ENCODE measurements at regions not wholly inside any gene's neighbourhood (a gene's known extent, or its start where the extent isn't known, plus 50 kb on each side); places are given as distances from the start of the nearest gene placed in this dataset.

- Mint-ChIP-seq H3K9me3 (ENCODE audit: unreplicated experiment) (no peaks in the 10 kb centered on the region), H3K27ac (ENCODE audit: unreplicated experiment) (no peak overlapping the region), H3K4me1 (ENCODE audit: unreplicated experiment) (no peaks in the 10 kb centered on the region), H3K4me3 (ENCODE audit: unreplicated experiment) (no peak overlapping the region), H3K36me3 (ENCODE audit: low read depth, unreplicated experiment) (no peaks in the 10 kb centered on the region), H3K27me3 (ENCODE audit: unreplicated experiment) (no peaks in the 10 kb centered on the region)
- TF ChIP-seq CTCF (IDR thresholded peaks at IDR 0.05; ENCODE audit: unreplicated experiment), result no peak
- no peak for DNase-seq (ENCODE audit: low spot score)
Observed at GRCh38 chr3:22609139-22609538, 594.0 kb upstream of the UBE2E2 start.

GRCh38 chr3:22612927-22613326 is 590.2 kb upstream of the UBE2E2 start:
- DNase-seq (ENCODE audit: low spot score), result no peak
- no peaks in the 10 kb centered on the region for H3K36me3 Mint-ChIP-seq (ENCODE audit: low read depth, unreplicated experiment)
- H3K27me3 Mint-ChIP-seq (ENCODE audit: unreplicated experiment), result no peaks in the 10 kb centered on the region
- no peak overlapping the region for H3K27ac Mint-ChIP-seq (ENCODE audit: unreplicated experiment)
- no peaks in the 10 kb centered on the region for H3K9me3 Mint-ChIP-seq (ENCODE audit: unreplicated experiment)
- no peak for TF ChIP-seq CTCF (IDR thresholded peaks at IDR 0.05; ENCODE audit: unreplicated experiment)
- H3K4me3 Mint-ChIP-seq (ENCODE audit: unreplicated experiment), result no peak overlapping the region
- no peaks in the 10 kb centered on the region for H3K4me1 Mint-ChIP-seq (ENCODE audit: unreplicated experiment)

- Mint-ChIP-seq H3K36me3 (ENCODE audit: low read depth, unreplicated experiment) (no peaks in the 10 kb centered on the region), H3K9me3 (ENCODE audit: unreplicated experiment) (no peaks in the 10 kb centered on the region), H3K4me1 (ENCODE audit: unreplicated experiment) (no peaks in the 10 kb centered on the region), H3K27ac (ENCODE audit: unreplicated experiment) (no peak overlapping the region), H3K27me3 (ENCODE audit: unreplicated experiment) (no peaks in the 10 kb centered on the region), H3K4me3 (ENCODE audit: unreplicated experiment) (no peak overlapping the region)
- no peak for DNase-seq (ENCODE audit: low spot score)
- no peak for TF ChIP-seq CTCF (IDR thresholded peaks at IDR 0.05; ENCODE audit: unreplicated experiment)
Observed at GRCh38 chr3:22615790-22616189, 587.3 kb upstream of the UBE2E2 start.

- no peaks in the 10 kb centered on the region for H3K4me1 Mint-ChIP-seq (ENCODE audit: unreplicated experiment)
- no peak overlapping the region for H3K4me3 Mint-ChIP-seq (ENCODE audit: unreplicated experiment)
- no peaks in the 10 kb centered on the region for H3K36me3 Mint-ChIP-seq (ENCODE audit: low read depth, unreplicated experiment)
- no peak overlapping the region for H3K27ac Mint-ChIP-seq (ENCODE audit: unreplicated experiment)
- DNase-seq (ENCODE audit: low spot score), result no peak
- TF ChIP-seq CTCF (IDR thresholded peaks at IDR 0.05; ENCODE audit: unreplicated experiment), result no peak
- H3K27me3 Mint-ChIP-seq (ENCODE audit: unreplicated experiment), result no peaks in the 10 kb centered on the region
- no peaks in the 10 kb centered on the region for H3K9me3 Mint-ChIP-seq (ENCODE audit: unreplicated experiment)
Observed at GRCh38 chr3:22617372-22617771, 585.8 kb upstream of the UBE2E2 start.

GRCh38 chr3:22620498-22620897 is 582.6 kb upstream of the UBE2E2 start:
- no peak for DNase-seq (ENCODE audit: low spot score)
- no peak for TF ChIP-seq CTCF (IDR thresholded peaks at IDR 0.05; ENCODE audit: unreplicated experiment)
- Mint-ChIP-seq H3K9me3 (ENCODE audit: unreplicated experiment) (no peaks in the 10 kb centered on the region), H3K27ac (ENCODE audit: unreplicated experiment) (no peak overlapping the region), H3K36me3 (ENCODE audit: low read depth, unreplicated experiment) (no peaks in the 10 kb centered on the region), H3K27me3 (ENCODE audit: unreplicated experiment) (no peaks in the 10 kb centered on the region), H3K4me1 (ENCODE audit: unreplicated experiment) (no peaks in the 10 kb centered on the region), H3K4me3 (ENCODE audit: unreplicated experiment) (no peak overlapping the region)

Data from endothelial cell (in vitro differentiated cells).